DMS53 (cell line): ENCODE measurements at regions not wholly inside any gene's neighbourhood (a gene's known extent, or its start where the extent isn't known, plus 50 kb on each side); places are given as distances from the start of the nearest gene placed in this dataset.

Experiments used
- DNase-seq: peaks from one replicate; lab custom pipeline; 2025; lab: John Stamatoyannopoulos, UW

DNA sequence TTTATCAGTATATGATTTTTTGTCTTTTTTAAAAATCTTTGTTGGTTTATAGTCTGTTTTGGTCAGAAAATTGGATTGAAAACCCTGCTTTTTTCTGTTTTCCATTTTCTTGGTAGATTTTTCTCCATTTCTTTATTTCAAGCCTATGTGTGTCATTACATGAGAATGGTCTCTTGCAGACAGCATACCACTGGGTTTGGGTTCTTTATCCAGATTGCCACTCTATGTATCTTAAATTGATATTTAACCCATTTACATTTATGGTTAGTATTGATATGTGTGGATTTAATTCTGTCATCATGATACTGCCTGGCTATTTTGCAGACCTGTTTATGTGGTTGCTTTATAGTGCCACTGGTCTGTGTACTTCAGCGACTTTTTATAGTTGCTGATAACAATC lies 239.9 kb upstream of the NDST4 start:
- no peak for DNase-seq

DNA sequence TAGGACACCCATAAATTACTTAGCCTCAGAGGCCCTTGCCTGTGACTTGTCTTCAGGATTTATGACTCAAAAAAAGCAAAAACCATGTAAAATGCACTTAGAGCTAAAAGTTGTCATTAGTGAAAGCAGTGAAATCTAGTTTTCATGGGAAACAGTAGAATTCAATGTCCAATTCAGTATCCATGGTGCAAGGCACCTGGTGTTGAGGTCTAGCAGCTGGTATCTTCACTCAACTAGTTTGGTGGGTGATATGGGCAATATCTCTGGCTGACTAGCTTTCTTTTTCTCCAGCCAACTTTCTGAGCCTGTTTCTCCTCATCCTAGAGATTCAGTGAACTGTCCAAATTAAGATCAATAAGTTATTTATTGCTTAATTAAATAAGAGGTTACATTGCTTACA lies 229.8 kb upstream of the NDST4 start:
- DNase-seq, result no peak

DNA sequence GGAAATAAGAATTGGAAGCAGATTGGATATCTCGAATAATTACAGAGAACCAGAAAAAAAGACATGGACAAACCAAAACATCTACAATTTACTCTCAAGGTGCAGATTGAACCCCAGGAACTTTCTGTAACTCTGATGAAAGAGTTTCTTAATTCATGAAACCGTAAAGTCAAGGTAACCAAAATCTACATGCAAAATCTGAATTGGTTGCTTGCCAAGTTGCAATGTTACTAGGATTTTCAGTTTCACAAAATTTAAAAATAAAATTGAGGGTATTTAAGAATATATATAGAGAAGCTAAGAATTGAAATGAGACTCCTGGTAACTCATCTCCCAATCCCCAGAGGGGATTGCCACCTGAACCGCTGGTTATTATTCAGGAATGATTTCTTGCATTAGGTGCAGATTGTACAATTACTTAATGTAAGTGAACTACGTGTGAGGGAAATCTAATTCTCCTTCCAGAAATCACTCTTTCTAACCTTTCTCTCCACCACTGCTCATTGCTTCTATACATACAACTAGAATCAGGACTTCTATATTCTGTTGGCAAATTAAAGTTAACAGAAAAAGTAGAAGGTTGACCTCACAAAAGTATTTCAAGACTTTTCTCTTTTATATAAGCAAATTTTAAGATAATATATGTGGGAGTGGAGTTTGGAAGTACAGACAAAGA lies 221.5 kb upstream of the NDST4 start:
- DNase-seq, result no peak

DNA sequence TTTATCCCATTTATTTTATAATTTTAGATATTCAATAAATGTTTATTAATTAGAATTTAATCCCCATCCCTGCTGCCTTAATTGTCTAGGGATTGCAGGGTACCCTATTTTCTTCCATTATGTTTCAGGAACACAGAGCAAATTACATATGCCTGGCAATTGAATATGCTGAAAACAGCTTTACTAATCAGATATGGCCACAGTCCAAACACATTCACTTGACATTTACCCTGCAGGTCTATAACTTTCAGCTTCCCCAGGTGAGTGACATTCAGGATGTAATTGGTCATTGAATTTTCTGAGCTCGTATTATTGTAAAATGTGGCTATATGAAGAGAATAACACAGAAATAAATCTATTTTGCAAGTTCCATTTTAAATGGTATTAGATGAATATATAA lies 218.7 kb upstream of the NDST4 start:
- no peak for DNase-seq

DNA sequence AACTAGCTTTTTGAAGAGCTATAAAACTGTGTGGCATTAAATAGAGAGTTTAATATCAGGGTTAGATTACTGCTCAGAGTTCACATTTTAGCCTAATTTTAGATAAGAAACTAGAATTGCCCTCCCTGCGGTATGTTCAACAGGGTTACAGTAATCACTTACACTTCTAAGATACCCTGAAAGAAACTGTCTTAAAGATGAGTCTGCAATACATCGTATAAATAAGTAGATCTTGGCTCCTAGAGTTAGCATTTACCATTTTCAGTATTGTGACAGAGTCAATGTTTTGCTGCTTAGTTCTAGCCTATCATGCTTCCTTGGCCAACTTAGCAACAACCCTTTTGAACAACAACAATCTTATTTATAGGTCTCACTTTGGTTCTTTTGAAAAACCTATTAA lies 217.8 kb upstream of the NDST4 start:
- no peak for DNase-seq

DNA sequence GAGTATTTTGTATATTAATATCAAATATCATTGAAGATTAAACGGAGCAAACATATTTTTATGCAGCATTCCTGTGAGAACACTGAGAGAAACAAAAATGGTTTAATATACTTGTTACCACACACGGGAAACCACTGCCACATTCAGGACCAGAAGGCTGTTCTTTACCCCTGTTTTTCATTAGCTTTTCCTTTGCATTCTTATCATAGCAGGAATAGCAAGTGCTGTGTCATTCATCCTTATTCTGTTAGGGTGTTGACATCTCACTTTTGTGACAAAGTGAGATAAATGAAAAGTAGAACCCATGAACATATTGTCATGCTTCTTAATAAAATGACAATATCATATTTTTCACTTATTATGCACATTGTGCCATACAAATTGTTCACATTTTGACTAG lies 212.4 kb upstream of the NDST4 start:
- no peak for DNase-seq

DNA sequence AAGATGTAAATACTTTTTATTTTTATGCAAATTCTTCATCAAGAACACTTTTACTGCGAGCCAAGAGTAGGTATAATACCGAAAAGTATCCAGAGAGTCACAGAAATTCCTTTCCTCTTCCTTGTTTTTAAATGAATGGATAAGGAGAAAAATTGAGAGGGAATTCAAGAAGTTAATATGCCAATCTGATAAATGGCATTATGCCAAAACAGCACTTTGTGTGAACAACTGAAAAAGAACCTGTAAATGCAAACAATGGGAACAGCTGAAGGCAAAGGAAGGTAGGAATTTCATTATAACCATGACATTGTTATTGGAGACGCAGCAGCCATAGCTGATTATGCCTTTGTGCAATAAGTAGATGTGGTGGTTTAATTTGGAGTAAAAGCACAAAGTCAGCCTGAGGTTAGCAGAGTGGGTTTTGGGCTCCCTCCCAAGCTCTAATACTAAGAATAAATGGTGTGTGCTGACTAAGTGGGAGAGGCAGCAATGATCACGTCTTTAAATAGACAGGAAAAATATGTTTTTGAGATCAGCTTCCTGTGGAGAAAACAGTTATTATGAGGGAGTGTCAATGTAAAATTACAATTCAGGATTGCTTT lies 209.8 kb upstream of the NDST4 start:
- DNase-seq, result peak; percentile 47

DNA sequence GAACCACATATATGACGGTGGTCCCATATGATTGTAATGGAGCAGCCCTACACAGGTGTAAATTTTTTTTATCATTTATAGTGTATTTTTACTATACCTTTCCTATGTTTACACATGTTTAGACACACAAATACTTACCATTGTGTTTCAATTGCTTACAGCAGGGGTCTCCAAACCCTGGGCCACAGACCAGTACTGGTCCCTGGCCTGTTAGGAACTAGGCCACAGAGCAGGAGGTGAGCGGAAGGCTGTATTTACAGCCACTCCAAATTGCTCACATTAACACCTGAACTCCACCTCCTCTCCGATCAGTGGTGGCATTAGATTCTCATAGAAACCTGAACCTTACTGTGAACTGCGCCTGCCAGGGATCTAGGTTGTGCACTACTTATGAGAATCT lies 201.8 kb upstream of the NDST4 start:
- DNase-seq, result no peak

DNA sequence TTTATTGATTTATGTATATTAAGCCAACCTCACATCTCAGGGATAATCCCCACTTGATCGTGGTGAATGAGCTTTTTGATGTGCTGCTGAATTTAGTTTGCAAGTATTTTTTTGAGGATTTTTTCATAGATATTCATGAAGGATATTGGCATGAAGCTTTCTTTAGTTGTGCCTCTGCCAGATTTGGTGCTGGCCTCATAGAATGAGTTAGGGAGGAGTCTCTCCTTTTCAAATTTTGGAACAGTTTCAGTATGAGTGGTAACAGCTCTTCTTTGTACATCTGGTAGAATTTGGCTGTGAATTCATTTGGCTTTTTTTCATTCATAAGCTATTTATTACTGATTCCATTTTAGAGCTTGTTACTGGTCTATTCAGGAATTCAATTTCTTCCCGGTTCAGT lies 197.2 kb upstream of the NDST4 start:
- DNase-seq, result no peak

DNA sequence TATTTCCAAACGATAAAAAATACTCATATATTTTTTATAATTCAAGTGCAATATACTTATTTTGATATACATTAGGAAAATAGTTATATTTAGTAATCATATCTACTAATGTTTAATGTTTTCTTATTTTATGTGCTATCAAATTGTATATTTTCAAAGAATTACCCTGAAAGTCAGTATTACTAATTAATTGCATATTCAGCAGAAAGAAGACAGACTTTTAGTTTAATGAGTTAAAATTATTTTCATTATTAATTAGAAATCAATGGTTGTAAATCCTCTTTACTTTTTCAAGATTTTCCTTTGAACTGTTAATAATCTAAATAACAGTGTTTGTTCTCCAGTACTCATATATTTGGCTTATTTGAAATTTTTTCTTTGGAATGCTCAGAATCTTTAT lies 181.3 kb upstream of the NDST4 start:
- no peak for DNase-seq

DNA sequence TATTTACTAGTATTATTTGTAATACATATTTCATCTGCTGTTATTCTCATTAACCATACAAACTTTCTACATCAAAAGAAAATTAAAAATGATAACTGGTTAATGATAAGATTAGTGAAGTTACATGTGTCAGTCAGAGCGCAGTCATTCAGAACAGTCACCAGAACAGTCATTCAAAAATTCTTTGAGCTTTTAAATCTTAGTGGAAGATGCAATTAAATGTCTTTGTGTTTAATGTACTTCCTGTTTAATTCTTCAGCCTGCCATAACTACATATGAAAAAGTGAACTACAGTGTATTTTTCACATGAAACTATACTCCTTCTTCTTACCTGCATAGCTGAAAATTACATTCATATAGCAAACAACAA lies 179.7 kb upstream of the NDST4 start:
- no peak for DNase-seq

DNA sequence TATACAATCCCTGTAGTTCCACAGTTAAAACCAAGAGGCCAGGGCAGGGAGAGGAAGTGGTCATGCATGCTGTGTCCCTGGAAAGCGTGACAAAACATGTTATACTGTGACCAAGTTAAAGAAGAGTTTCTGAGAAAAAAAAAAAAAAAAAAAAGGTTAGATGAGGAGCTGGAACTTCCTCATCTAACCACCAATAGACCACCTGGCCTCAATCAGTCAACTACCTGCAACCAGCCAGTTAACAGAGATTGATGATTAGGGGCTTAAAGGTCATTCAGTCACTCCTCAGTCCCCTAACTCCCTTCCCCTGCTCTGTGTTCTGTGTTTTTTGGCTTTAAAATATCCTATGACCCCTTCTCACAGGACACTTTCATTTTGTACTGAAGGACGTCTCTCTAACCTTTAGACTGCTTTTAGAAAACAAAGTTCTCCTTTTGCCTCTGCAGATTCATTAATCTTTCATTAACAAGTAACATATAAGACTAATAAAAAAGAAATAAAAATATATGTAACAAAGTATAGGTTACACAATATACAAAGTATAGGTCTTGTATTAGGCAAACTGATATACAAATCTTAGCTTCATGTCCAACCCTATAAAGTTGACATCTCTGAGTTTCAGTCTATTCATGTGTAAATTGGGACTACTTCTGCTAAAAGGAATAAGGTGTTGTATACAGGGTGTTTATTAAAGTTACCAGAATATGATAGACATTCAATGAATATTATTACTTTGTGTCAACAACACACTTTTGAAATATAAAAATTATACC lies 179.1 kb upstream of the NDST4 start:
- no peak for DNase-seq

DNA sequence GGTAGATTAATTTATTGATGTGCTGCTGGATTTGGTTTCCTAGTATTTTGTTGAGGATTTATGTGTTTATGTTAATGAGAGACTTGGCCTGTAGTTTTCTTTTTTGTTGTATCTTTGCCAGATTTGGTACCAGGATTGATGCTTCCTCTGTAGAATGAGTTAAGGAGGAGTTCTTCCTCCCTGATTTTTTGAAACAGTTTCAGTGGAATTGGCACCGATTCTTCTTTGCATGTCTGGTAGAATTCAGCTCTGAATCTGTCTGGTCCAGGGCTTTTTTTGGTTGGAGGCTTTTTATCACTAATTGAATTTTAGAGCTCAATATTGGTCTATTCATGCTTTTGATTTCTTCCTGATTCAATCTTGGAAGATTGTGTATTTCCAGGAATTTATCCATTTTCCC lies 174.0 kb upstream of the NDST4 start:
- no peak for DNase-seq

DNA sequence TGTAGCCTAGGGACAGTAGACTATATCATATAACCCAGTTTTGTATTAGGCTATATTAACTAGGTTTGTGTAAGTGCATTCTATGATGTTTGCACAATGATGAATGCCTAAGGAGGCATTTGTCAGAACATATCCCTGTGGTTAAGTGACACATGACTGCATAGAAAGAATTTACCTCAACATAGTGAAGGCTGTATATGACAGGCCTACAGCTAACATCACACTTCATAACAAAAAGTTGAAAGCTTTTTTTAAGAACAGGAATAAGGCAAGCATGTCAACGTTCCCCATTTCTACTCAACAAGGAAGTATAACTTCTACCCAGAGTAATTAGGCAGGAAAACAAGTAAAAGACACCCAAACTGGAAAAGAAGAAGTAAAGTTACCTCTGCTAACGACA lies 165.9 kb upstream of the NDST4 start:
- peak; percentile 27 for DNase-seq

DNA sequence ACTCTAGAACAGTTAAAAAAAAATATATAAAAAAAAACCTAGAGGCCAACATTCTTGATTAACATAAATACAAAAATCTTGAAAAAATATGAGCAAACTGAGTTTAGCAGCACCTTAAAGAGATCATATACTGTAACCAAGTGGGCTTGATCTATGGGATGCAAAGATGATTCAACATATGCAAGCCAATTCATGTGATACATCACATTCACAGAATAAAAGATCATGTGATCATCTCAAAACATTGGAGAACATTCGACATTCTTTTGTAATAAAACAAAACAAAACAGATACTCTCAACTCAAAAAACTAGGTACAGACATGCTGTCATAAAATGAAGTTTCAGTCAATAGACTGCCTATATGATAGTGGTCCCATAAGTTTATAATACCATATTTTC lies 165.4 kb upstream of the NDST4 start:
- no peak for DNase-seq

DNA sequence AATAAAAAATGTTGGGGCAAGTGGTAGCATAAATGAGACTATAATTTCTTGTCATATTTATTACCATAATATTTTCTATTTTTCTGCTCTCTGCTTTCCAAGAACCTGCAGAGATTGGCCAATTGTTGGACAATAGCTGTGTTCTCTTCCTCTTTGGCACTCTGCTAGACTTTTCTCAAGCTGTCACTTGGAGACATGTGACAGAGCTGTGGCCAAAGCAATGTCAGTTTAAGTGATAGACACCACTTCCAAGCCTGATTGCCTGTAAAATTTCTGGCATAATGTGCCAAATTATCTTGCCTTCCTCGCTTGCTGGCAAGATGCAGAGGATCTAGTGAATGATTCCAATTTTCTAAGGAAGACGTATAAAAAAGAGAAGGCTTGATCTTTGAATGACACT lies 162.2 kb upstream of the NDST4 start:
- no peak for DNase-seq

DNA sequence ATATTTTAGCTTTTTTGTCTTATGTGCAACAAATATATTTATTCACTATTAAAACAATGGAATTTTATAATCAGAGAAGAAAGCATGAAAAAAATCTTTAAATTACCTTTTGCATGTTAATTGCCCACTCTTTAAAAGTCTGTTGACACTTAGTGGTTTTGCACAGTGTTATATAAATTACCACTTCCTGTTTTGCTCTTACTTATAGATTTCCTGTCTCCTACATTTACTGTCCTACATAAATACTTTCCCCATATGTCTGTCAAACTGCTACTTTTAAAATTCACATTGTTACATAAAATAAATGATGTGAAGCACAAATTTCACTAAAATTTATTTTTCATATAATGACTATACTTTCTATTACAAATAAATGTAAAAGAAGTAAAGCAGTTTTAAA lies 161.1 kb upstream of the NDST4 start:
- no peak for DNase-seq

DNA sequence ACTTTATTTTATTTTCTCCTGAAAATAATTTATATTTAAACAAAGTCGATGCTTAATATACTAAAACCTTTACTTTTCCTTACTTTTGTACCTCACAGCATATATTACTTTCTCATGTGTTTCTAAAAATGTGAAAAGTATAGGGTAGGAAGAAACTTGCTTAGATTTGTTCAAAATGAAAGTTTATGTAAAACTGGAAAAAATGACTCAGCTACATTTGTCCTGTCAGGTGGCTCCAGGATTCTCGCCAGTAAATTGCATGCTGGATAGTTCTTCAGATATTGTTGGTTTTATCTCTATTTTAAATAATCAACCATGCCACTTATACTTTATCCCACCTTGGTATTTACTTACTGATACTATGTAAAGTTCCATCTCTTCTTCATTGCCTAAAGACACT lies 159.2 kb upstream of the NDST4 start:
- DNase-seq, result no peak

DNA sequence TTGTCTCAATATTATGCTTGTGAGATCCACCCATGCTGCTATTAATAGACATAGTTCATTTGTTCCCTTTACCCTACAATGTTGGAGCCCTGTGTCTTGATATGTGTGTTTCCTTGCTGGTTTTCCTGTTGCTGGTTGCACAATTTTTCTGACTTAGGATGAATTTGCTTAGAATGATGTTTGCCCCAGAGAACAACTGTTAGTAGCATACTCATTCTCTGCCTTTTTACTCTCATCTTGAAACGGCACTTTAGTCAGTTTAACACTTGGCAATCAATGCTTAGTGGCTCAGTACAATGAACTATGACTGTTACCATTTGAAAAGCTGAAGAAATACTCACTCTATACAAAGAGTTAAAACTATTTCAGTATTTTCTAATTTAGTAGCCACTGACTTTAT lies 158.8 kb upstream of the NDST4 start:
- no peak for DNase-seq

DNA sequence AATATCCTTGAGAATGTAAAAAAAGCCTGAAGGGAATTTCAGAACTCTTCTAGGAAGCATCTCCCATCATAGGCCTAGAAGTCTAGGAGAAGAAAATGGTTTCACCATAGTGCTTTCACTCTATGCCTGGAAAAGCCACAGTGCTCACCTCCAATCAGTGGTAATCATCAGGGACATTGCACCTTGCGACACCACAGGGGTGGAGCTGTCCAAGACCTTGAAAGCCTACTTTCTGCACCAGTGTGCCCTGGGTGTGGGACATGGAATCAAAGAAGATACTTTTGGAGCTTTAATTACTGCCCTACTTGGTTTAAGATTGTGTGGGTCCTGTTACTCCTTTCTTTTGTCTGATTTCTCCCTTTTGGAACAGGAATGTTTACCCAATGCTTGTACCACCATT lies 146.8 kb upstream of the NDST4 start:
- DNase-seq, result no peak

DNA sequence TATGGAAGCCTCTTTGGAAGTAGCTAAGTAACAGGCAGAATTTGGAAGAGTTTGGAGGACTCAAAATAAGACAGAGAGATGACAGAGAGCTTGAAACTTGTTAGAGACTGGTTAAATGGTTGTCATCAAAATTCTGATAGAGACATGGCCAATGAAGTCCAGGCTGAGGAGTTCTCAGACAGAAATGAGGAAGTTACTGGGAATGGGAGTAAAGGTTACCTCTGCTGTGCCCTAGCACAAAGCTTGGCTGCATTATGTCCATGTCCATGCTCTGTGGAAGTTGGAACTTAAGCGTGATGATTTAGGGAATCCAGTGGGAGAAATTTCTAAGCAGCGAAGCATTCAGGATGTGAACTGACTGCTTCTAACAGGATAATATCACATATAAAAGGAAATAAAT lies 146.2 kb upstream of the NDST4 start:
- no peak for DNase-seq

DNA sequence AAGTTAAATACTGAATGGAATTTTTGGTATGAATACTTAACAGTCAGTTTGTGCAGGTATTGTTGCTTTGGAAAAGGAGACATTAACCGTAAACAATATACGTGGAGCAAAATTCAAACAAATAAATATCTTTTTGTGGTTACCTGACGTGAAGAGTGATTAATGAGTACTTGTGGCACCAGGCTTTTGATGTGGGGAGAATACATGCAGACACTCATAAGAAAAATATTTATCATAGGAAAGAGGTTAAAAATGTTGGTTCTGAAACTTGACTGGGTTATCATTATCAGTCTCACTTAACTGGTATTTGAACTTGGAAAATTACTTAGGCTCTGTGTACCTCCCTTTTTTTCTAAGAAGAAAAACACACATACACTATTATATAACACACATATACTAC lies 136.4 kb upstream of the NDST4 start:
- peak; percentile 32 for DNase-seq

DNA sequence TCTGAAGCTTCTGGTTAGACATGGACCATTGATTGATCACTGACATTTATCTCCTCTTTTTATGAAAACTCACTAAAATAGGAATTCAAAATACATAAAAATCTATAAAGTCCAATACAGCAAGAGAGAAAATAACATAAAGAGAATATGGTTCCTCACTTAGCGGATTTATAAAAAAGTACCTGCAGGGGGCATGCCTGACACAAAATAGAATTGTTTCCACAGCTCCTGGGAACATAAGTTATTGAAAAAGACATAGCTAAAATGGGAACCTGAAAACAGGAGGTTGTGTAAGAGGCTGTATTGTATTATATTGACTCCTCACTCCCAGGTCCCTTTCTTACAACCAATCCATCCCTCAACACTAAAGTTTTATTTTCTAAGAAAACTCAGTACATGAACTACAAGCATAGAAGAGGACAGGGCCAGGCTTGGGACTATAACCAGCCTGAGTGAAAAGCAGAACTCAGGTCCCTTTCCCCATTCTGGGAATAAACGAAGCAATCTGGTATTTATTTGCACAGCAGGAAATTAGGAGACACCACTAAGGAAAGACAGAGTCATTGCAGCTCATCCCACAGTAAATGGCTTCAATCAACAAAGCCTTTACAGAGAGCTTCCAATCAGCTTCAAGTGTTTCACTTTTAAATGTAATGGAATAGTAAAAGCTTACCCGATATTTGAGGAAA lies 121.1 kb upstream of the NDST4 start:
- DNase-seq, result peak; percentile 60
